NCI-H524 treated with DMSO at 0.1 percent for 48 hours (cell line): ENCODE measurements at regions not wholly inside any gene's neighbourhood (a gene's known extent, or its start where the extent isn't known, plus 50 kb on each side); places are given as distances from the start of the nearest gene placed in this dataset.
A peak's percentile ranks its signal among the peaks of the same experiment; 100 is the strongest.
"Not testable (repeated sequence)": the region's sequence is repeated elsewhere in the genome, so short reads cannot be mapped to it uniquely, and the experiment has no call there.

Source experiments
- DNase-seq: peaks from one replicate; lab custom pipeline; 2025; lab: John Stamatoyannopoulos, UW

DNA sequence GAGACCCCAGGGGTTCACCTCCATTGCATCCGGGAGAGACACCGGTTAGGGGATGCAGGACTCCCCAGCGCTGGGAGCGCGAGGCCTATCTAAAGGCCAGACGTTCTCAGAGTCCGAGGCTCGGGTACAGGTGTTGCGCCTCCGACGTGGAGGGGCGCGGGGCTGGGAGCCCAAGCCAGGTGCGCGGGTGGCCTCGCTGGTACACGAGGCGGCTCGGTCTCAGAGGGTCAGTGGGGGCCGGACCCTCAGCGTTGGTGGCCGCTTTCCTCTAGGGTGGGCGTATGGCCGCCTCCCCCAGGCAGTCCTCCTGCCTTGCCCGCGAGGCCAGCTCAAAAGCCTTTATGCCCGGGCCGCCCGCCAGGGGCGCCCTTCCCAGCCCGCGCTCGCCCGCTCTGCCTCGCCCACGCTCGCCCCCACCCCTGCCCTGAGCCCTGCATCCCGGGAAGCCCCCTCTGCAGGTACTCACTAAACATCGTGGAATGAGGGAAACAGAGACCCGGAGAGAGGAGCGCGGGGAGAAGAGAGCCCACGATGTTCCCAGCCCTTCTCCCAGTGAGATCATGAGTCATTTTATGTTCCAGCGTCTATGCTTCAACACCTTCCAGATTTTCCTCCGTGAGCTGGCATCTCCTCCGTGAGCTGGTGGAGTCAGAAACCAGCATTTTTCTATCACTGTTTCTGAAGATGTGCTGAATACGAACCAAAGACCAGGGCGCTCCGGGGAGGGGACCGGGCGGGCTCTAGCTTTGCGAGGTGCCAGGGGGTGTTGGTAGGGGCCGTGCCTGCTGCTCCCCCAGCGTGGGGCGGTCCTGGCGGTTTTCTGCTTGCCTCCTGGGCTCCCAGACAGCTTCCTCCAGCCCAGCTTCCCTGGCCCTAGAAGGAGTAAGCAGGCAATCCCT lies 73.8 kb downstream of the DIO3 start:
- DNase-seq = no peak

DNA sequence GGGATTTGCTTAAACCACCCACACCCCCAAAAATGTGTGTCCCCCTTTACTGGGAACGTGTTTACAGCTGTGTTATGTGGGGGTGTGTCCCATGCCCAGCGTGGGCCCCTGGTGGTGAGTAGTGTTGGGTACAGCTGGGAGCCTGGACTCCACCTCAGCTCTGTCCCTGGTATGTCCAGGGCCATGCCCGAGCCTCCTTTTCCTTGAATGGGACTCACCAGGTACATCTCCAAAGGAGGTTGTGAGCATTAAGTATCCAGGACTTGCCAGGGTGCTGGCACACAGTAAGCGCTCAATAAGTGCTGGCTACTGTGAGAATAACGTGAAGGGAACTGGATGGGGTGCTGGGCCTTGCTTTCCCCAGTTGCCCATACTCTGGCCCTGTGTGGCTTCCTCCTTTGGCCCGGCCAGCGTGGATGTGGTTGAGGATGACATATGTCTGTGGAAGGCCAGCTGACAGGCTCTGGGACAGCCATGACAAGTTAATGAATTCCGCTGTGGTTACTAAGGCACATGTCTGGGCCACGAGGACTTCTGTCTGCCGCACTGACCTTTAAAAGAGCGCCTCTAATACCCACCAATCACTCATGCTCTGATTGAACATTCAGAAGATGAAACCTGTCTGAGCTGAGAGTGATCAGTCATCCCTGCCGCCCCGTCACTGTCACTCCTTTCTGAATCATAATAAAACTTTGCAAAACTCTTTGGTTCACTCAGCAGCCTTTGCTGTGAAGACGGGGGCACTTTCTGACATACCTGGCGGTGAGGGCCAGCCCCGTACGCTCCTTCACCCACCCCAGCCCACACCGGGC lies 74.7 kb downstream of the DIO3 start:
- no peak for DNase-seq

DNA sequence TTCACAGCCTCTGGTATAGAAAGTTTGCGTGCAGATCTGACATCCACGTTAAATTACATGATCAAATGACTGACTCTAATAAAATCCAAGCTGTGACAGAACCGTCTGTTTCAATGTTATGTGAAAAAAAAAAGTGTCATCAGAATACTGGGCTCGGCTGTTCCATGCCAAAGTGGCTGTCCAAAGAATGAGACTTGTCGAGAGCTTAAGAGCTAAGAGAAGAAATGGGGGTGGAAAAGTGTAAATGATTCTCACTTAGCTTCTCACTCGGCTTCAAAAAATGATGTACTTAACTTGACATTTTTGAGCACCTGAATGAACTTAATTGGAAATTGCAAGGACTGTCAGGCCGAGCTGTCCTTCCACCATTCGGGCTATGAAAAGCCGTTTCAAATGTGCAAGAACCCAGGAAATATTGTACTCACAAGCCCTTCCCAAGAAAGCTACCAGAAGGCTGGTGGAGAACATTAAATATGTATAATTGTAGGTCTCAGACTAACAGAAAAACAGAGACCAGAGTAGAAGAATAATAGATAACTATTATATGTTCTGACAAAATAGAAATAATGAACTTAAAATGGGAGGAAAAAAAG lies 78.0 kb downstream of the DIO3 start:
- no peak for DNase-seq

DNA sequence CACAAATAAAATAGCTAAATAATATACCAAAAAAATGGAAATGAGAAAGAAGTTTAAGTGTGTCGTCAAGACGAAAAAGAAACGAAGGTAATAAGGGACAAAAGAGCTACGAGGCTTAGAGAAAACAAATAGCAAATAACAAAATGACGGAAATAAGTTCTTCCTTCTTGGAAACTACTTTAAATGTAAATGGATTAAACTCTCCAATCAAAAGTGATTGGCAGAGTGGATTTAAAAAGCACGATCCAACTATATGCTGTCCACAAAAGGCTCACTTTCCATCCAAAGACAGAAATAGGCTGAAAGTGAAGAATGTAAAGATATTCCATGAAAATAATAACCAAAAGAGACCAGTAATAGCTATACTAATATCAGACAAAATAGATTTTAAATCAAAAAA lies 82.4 kb downstream of the DIO3 start:
- DNase-seq = no peak

DNA sequence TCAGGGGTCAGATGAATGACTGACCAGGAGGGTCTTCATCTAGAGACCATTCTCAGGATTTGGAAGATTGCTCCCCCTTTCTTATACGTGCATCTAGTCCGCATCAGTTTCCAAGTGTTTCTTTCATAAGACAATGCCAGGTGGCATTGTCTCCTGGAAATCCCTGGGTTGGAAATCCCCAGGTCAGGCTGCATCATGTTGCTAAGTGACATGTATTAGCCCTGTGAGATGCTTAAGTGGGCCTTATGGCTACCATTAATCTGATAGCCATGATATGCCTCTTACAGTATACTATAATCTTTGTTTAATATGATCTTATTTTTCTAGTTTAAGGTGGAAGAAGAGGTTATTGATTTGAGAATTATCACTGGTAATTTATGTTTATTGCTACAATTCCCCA lies 92.8 kb downstream of the DIO3 start:
- peak; percentile 68 for DNase-seq

DNA sequence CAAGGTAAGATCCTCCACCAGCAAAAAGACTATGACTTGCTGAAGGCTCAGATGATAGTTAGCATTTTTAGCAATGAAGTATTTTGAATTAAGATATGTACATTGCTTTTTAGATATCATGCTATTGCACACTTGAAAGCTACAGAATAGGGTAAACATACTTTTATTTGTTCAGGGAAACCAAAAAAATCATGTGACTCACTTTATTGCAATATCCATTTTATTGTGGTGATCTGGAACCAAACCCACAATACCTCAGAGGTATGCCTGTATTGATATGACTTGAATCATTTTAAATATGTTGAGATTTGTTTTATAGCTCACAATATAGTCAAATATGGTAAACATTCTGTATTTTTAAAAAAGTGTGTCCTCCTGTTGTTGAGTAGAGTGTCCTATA lies 96.1 kb downstream of the DIO3 start:
- no peak for DNase-seq

DNA sequence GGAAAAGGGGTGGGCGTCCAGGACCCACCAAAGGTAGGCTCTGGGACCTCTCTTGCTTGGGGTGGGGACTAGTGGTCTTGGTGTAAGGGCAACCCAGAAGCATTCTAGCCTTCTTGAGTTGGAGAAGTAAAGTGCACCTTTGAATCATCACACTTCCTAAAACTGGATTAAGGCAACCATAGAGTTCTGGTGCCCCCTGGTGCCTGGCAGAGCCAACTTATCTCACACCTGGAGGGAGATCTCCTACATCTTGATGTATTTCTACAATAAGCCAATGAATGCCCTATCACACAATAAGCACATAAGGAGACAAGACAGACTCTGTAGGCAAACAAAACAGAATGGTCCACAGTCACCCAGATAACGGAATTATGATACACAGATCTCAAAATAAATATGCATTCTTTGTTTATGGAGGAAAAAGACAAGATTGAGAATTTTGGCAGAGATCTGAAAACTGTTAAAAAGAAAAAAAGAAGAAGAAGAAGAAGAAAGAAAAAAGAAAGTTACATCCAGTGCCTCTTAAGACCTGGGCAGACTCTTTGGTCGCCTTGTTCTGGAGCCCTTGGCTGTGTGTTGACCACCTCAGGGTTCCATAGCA lies 95.9 kb upstream of the PPP2R5C start:
- DNase-seq = peak; percentile 39

DNA sequence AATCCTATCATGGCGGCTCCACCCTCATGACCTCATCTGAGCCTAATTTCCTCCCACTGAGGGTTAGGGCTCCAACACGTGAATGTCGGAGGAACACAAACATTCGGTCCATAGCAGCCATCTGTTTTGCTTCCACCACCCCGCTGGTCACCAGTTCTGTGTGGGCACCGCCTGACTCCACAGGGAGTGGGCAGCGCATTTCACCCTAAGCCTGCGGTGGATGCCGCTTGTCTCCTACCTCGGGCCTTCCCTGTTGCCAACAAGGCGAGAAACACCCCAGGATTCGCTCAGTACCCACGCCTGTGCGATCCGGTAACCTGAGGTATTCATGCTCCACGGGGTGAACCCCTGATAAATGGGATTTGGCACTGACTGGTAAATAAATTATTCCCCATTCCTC lies 95.2 kb upstream of the PPP2R5C start:
- DNase-seq = no peak

DNA sequence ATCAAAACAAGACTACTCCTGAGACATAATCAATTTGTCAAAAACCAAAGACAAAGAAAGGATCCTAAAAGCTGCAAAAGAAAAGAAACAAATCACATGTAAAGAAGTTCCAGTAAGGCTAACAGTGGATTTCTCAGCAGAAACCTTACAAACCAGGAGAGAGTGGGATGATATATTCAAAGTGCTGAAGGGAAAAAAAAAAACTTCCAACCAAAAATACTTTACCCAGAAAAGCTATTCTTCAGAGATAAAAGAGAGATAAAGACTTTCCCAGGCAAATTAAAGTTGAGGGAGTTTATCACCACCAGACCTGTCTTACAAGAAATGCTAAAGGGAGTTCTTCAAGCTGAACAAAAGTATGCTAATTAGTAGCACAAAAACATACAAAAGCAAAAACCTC lies 91.9 kb upstream of the PPP2R5C start:
- no peak for DNase-seq

DNA sequence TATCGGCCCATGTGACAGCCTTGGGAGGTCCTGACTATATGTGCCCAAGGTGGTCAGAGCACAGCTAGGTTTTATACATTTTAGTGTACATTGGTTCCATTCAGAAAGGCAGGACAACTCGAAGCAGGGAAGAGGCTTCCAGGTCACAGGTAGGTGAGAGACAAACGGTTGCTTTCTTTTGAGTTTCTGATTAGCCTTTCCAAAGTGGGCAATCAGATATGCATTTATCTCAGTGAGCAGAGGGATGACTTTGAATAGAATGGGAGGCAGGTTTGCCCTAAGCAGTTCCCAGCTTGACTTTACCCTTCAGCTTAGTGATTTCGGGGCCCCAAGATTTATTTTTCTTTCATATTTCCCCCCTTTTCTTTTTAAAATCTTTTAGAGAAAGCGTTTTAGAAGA lies 87.6 kb upstream of the PPP2R5C start:
- DNase-seq = no peak

DNA sequence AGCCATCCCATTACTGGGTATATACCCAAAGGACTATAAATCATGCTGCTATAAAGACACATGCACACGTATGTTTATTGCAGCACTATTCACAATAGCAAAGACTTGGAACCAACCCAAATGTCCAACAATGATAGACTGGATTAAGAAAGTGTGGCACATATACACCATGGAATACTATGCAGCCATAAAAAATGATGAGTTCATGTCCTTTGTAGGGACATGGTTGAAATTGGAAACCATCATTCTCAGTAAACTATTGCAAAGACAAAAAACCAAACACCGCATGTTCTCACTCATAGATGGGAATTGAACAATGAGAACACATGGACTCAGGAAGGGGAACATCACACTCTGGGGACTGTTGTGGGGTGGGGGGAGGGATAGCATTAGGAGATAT lies 85.7 kb upstream of the PPP2R5C start:
- DNase-seq = not testable (repeated sequence)

DNA sequence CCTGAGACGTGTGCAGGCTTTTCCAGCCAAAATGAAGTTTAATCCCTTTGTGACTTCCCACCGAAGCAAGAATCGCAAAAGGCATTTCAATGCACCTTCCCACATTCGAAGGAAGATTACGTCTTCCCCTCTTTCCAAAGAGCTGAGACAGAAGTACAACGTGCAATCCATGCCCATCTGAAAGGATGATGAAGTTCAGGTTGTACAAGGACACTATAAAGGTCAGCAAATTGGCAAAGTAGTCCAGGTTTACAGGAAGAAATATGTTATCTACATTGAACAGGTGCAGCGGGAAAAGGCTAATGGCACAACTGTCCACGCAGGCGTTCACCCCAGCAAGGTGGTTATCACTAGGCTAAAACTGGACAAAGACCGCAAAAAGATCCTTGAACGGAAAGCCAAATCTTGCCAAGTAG lies 83.6 kb upstream of the PPP2R5C start:
- DNase-seq = not testable (repeated sequence)

DNA sequence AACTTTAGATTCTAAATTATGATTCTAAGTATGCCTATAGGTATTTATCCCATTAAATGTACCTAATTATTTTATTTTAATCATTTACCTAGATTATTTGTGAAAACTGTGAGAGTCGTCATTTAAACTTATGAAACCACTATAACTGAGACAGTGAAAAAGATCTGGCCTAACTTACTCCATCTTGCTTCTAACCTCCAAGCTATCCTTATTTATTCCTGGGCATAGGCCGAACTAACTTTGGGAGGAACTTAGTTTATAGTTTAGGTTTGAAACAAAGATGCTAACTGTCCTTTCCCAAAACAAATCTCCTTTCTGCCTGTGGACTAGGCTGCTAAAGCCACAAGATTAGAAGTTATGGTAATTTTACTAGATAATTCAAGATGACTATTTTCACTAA lies 79.7 kb upstream of the PPP2R5C start:
- DNase-seq = no peak

DNA sequence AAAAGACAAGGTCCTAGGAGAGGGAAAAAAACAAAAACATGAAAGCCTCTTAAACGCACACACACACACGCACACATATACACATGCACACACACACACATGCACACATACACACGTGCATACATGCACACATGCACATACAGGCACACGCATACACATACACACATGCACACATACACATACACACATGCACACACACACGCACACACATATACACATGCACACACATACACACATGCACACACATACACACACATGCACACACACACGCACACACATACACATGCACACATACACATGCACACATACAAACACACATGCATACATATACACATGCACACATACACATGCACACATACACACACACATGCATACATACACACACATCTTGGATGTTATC lies 78.1 kb upstream of the PPP2R5C start:
- DNase-seq = no peak

DNA sequence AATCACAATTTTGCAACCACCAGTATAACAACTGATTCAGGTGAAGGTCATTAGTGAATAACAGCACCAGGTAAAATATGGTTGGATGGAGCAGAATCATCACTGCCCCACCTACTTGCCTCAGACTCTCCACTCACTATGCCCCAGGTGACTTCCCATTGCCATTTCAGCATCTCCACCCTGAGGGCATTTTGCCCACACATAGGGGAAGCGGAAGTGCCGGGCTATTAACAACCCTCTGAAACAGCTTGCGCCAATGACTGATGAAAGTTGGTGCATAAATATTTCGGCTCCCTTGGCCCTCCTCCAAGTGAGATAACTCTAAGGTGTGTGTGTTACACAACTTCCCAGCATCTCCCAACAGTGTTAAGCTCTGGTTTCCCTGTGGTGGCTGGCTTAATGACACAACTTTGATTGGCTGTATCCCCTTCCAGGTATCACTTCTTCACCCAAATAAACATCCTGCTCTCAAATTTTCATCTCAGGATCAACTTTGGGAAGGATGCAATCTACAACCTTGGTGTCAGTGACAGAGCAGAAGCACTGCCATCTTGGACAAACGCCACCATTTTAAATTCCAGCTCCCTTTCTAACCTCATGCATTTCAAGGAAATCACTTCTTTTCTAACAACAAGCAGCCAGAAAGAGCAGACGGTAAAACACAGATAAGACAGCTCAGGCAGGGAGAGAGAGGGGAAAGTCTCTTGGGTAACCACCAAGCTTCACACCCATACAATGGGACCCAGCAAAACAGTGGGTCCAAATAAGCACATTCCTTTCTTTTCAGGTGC lies 73.6 kb upstream of the PPP2R5C start:
- DNase-seq = no peak

DNA sequence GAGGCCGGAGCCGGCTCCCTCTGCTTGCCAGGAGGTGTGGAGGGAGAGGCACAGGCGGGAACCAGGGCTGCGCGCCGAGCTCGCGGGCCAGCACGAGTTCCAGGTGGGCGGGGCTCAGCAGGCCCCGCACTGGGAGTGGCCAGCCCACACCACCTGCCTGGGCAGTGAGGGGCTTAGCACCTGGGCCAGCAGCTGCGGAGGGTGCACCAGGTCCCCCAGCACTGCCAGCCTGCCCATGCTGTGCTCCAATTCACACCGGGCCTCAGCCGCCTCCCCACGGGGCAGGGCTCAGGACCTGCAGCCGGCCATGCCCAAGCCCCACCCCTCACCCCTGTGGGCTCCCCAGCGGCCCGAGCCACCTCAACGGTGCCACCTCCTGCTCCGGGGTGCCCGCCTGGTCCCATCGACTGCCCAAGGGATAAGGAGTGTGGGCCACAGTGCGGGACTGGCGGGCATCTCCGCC lies 72.4 kb upstream of the PPP2R5C start:
- DNase-seq = no peak

DNA sequence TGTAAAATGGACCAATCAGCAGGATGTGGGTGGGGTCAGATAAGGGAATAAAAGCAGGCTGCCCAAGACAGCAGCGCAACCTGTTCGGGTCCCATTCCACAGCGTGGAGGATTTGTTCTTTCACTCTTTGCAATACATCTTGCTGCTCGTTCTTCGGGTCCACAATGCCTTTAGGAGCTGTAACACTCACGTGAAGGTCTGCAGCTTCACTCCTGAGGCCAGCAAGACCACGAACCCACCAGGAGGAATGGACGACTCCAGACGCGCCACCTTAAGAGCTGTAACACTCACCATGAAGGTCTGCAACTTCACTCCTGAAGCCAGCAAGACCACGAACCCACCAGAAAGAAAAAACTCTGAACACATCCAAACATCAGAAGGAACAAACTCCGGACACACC lies 71.5 kb upstream of the PPP2R5C start:
- DNase-seq = not testable (repeated sequence)

DNA sequence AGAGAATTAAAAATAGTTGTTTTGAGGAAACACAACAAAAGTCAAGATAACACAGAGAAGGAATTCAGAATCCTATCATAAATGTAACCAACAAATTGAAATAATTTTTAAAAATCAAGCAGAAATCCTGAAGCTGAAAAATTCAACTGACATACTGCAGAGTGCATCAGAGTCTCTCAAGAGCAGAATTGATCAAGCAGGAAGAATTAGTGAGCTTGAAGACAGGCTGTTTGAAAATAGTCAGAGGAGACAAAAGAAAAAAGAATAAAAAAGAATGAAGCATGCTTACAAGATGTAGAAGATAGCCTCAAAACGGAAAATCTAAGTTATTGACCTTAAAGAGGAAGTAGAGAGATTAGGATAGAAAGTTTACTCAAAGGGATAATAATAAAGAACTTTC lies 65.8 kb upstream of the PPP2R5C start:
- DNase-seq = no peak

DNA sequence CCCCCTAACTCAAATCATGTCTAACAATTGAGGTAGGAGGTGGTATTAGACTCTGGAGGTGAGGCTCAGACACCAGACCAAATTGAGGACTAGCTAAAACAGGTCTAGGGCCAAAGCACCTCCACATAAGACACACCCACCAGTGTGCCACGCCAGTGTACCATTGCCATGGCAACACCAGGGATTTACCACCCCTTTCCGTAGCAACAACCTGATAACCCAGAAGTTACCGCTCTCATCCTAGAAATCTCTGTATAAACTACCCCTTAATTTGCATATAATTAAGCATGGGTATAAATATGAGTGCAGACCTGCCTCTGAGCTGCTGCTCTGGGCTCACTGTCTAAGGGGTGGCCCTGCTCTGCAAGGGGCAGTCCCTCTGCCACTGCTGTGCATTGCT lies 57.4 kb upstream of the PPP2R5C start:
- DNase-seq = no peak

DNA sequence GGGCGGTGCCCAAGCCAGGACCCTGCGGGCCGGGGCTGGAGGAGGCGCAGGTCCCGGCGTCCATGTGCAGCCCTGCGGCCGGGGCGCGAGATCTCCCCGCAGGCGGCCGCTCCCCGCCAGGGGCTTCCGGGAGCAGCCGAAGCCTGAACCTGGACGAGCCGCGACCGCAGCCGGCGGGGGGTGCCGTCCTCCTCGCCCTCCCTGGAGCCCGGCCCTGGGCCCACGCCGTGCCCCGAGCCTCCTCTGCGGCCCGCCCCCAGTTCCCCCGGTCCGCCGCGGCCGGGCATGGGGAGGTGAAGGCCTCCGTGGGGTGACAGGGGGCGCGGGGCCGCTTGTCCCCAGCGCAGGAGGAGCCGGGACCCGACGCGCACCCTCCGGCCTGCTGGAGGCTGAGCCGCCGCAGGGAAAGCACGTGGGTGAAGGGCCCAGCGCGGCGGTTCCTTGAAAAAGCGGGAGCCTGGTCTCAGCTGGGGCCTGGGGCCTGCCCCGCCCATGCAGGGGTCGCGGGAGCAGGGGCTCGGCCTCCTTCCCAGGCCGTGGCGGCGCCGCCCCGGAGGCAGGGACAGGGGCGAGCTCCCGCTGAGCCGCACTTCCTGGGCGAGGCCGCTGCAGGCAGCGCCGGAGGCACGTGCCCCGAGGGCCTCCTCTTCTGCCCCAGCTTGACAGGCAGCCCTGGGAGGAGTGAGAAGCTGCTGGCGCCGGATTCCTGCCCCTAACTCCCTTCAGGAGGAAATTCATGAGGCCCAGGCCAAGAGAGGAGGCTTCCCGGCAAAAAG lies 55.6 kb upstream of the PPP2R5C start:
- no peak for DNase-seq
